ENCODE measurements at regions not wholly inside any gene's neighbourhood (a gene's known extent, or its start where the extent isn't known, plus 50 kb on each side); places are given as distances from the start of the nearest gene placed in this dataset.

DNA sequence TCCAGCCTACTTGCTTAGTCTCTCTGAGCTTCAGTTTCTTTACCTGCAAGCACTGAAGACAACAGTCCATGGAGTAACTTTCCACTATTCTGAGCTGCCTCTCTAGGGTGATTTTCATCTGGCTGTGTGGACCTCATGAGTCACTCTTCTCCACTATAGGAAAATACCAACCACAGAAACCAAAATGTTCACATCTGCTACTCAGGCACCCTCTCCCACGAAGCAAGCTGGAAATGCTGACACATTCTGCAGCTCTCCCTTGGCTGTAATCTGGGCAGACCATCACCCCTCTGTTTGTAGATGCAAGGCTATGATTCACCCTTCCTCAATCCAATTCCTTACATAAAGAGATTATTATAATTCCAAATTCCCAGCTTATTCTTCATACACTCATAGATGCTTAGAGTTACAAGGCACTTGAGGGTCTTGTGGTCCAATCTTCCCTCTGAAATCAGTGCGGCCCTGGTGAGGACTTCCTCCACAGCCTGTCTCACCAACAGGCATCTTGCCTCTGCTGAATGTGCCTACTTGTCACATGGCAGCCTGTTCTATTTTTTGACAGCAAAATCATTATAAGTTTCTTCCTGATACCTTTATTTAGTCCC, 97.0 kb upstream of the LNX1 start:
- no peak for DNase-seq (ENCODE audit: low spot score)

DNA sequence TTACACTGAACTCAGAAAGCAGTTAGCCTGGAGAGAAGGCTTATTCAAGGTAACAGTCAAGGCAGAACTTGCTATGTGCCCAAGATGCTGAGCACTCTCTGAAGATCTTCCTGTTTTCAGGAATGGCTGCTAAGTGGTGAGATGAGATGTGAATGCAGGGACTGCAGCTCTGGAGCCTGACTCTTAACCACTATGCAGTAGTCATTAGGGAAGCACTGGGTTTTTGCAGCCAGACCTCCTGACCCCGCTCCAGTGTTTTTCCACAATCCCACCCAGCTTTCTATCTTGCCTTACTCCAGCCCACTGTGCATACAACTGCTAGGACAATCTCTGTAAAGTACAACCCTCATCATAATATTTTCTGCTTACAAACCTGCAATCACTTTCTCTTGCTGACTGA, 95.2 kb upstream of the LNX1 start:
- no peak for DNase-seq (ENCODE audit: low spot score)

DNA sequence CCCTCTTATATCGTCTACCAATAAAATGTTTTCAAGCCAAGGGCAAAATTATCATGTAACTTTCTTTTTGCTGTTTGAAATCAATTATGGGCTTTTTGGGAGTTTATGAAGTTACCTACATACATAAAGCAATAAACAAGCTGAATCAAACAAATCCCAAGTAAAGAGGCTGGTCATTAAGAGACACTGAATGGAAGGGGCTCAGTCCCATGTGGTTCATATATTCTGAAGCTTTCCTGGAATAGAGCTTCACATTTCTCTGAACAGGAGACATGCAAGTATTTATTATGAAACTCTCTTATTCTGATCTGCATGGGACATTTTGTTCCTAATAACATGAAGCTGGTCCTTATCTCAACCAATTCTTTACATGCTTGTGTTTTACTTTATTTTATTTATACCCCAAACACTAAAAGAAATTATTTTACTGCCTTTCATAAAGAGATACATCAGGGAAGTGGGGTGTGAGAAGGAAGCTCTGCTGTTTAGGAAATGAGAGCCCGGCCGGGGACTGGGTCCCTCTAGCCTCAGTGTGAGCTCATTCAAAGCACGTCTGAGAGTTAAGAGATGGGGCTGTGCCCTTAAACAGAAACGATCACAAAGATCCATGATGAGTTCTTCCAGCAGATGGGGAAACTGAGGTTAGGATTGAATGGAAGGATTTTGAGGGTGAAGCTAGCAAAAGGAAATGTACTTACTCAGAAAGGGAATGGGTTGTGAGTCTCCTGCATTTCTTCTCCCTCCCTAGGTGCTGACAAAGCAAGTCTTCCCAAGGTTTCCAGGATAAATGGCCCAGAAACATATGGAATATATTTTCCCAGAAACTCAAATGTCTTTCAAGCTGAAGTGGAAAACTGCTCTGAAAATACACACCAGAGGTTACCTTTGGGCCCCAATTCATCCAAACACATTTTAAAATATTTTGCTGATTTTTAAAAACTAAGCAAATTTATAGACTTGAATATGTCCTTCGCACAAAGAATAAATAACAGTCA, 93.1 kb upstream of the LNX1 start:
- DNase-seq (ENCODE audit: low spot score) = no peak

DNA sequence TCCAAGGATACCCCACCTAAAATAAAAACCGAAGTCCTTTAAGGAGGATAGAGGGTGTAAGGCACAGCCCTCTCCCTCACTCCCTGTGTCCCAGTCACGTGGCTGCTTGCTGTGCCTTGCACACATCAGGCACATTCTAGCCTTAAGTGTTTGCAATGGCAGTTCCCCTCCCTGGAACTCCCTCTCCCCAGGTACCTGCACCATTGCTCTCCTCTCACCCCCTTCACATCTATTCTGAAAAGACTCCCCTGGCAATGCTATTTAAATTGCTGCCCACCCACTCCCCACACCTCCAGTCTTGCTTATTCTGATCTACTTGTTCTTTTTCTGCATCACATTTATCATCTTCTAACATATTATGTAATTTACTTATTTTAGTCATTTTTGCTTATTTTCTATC, 91.6 kb upstream of the LNX1 start:
- DNase-seq (ENCODE audit: low spot score) = no peak

DNA sequence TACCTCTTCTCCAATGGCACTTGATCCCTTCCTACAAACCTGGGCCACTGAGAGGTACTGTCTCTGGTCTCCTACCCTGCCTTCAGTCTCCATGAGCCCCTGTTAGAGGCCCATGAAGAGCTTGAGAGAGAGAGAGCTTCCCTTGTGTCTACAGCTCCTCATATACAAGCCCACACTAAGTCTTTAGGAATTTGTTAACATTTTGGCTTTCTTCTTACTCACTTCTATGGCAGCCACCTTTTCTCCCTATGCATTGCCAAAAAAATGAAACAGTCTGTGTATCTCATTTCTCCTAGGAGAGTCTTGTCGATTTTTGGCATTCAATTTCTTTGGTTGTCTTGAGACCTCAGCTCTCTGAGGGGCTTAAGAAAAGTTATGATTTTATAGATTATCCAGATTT, 90.9 kb upstream of the LNX1 start:
- DNase-seq (ENCODE audit: low spot score) = no peak

DNA sequence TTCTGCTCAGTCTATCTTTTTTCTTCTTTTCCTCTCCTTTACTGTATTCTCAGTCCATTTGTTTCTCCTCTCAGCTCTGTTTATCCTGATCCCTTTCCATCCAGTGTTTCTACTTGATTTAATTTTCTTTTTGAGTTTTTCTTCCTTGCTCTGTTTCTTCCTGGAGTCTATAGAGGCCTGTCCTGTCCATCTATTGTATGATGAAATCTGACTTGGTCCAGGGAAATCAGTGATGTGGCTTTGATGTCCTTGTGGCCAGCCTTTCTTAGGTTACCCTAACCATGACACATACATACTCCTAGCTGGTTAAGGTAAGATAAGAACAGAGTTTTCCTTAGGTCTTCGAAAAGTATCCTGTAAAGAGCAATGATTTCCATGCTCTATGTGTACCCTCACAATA, 89.3 kb upstream of the LNX1 start:
- DNase-seq (ENCODE audit: low spot score) = no peak

DNA sequence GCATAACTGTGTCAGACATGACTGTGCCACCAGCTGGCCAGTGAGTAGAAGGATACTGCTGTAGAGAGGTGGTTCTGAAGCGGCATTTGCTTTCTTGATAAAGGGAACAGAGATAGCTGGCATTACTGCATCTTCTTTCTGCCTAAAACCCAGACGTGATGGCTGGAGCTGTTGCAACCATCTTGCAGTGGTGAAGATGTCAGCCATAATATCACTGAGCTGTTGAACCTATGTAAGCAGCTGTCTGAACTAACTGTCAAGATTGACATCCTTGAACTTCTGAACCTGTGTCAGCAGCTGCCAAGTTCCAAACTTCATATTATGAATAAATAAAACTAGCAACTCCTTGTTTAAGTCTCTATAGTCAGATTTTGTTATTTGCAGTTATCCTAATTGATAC, 88.9 kb upstream of the LNX1 start:
- no peak for DNase-seq (ENCODE audit: low spot score)

DNA sequence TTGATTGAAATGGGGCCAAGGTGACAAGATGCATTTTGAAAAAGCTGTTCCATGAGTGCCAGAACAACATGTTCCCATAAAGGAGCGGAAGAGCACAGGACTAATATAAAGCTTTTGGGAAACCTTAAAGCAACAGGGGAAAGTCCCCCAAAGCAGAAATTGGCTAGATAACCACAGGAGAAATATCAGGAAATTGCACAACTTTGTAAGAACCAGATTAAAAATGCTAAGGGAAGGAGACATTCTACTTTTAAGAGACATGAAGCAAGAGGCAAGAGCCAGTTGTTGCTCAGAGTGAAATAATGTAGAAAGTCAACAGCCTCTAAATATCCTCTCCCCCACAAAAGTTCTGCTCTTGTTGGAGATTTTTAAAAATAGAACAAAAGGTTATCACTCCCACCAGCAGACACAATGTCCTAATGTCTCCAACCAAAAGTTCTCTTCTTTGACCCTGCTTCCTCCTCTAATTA, 85.2 kb upstream of the LNX1 start:
- DNase-seq (ENCODE audit: low spot score) = no peak

DNA sequence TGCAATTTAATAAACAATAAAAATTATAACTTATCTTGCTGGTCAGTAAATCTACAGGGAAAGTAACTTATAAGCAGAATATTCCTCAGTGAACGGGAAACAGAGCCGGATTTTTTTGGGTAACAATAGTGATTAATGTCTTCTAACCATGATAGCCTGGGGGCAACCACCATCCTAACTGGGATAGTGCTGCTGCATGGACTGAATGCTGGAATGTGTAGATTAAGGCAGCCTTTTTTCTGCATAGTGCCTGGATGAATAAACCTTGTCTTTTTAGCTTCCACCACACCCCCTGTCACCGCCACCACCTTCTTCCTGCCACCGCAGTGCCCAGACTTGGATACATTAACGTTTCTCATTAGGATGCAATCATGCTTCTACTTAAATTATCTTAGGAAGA, 83.6 kb upstream of the LNX1 start:
- DNase-seq (ENCODE audit: low spot score) = no peak

DNA sequence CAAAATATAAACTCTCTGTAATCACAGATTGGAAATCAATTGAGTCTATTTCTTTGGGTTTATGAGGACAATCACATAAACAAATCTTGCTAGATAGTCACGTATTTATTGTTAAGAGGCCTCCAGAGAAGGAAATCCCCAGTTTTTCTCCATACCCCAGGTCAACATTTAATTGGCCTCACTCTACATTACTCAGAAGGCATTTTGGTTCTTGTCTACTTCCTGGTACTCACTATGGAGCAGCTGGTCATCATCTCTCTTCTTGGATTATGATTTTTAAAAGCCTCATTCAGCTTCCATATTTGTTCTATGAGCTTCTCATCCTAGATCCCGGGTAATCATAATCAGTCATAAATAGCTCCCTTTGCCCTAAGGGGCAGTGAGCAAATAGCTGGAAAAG, 81.6 kb upstream of the LNX1 start:
- no peak for DNase-seq (ENCODE audit: low spot score)

DNA sequence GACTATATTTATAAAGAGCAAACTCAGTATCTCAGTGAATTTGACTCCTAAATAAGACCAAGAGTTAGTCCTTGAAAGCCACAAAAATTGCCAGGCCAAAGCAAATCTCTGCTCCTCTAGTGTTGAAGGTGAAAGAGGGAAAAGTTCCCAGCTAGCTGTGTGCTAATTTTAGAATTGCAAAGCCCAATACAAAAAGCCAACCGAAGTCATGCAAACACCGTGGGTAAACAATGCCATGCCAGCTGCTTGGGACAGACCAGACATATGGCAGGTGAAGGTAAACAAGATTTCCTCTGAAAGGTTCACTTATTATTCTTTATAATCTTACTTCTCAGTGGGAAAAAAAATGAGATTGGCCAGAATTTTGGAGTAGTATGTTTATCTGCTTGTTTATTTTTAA, 80.5 kb upstream of the LNX1 start:
- no peak for DNase-seq (ENCODE audit: low spot score)

DNA sequence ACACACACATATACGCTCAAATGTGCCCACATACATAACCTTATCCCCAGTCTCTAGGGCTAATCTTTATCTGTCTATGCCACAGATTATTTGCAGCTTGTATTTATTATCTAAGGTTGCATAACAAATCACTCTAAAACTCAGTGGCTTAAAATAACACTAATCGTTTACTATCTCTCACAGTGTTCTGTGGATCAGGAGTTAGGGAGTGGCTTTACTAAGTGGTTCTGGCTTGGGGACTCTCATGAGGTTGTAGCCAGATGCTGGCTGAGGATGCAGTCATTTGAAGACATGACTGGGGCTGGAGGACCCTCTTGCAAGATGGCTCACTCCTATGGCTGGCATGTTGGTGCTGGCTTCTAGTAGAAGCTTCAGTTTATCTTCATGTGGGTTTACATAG, 68.5 kb upstream of the LNX1 start:
- DNase-seq (ENCODE audit: low spot score) = no peak

DNA sequence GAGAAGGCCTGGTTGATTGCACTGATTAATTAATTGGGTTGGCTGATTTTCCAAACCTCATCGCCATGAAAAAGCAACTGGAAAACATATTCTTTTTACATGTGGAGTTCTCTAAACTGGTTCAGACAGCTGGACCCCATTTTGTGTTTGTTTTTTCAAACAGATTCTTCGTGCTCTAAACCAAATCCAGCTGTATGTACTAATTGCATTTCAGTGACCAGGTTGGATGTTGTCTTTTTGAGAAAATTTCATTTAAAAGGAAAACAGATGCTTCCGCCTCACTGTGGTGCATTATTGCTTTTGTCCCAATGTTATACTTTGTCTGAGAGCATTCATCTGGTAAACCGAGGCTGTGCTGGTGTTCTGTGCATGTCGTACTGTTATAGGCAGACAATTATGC, 67.8 kb upstream of the LNX1 start:
- DNase-seq (ENCODE audit: low spot score) = no peak

DNA sequence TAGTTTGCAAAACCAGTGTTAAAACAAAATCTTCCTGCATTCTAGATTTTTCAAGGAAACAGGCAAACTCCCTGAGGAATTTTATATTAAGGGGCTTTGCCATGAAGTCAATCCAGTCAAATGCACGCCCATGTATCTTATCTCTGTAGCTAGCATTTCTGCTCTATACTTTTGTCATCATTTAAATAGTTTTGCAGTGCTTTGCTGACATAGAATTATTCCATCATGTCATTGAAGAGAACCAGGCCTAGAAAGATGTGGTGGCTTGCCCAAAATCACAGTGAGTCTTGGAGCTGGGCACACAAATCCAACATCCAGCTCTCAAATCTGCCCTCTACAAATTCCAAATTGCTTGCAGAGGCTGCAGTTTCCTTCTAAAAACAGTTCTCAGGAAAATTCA, 66.7 kb upstream of the LNX1 start:
- DNase-seq (ENCODE audit: low spot score) = no peak

DNA sequence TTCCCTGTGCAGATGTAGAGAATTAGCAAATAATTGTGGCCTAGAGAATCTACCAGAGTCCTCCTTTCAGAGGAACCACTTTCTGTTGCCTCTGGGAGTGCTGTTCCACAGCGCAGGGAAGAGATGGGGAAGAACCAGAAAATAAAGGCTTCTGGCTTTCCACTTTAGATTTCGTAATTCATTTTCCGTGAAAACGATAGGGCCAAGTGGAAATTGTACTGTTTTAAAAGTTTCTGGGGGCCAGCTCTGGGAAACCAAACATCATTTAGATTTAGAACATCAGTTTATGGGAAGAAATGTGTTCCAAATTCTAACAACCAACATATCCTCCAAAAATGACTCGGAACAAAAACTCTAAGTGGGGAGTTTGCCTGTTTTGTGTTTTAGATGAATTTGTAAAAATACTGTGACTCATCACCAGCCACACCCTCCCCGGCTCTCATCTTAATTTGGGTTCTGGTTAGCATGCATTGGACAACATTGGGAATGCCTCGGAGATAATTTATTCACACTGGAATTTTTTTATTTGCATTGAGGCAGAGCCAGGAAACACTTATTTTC, 65.2 kb upstream of the LNX1 start:
- no peak for DNase-seq (ENCODE audit: low spot score)

DNA sequence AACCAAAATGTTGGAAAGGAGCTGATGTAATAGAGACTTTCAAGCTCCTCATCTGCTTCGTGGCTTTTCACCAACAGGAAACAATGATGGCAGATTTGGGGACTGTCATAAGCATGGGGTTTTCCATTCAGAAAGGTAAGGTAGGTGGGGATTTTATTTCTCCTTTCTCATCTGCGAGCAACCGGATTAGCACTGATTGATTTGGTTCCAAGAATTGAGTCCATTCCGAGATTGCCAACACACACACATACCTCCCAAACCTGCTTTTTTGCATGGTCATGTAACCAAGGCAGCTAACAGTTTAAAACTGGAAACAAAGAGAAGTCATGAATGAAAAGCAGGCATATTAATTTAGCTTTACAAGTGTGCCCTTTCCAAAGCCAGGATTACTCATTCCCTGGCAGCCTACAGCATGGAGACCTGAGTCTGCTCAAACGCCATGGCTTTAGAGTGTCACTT, 63.0 kb upstream of the LNX1 start:
- DNase-seq (ENCODE audit: low spot score) = no peak

DNA sequence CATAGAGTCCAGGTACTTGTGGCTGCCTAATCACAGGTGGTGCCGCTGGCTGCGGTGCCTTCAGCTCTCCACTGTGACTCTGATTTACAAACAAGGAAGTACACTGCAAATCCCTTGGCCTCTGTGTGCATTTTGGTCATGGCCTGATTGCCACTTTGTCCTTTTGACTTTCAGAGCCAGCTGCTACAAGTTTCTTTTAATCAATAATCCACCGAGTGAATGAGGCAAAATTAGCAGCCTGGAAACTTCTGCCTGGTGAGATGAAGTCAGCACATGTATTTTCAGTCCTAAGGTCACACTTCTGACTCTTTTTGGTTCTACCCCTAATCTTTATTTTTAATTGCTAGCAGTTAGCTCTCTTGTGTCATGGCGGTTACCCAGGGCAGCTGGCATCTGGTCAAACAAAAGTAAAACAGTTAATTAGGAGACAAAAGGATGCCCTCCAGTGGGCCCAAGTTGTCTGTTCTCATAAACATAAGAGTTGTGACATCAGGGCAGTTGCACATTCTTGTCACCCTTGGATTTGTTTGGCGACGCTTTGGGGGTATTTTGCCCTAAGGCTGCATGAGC, 62.3 kb upstream of the LNX1 start:
- no peak for DNase-seq (ENCODE audit: low spot score)

DNA sequence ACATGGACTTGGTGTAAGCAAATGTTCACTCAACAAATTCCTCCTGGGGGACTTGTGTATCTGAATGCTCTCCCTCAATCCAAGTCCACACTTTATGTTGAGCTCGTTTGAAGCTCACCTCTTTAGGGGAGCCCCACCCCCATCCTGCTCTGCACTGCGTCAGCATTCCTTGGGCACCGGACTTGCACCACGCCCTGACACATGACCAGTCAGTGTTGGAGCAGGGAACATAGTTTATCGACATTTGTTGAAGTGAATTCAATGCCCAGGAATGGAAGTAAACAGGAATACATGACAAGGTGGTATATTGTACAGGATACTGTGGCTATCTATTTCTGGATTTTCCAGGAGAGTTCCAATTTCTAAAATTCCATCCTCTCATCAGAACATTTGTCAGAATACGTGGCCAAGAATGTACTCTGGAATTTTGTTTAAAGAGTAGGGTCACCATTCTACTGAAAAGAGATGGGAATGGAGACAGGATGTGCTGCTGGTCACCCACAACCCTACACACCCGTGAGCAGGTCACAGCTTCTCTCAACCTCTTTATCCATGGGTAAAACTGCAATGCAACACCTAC, 60.0 kb upstream of the LNX1 start:
- no peak for DNase-seq (ENCODE audit: low spot score)

DNA sequence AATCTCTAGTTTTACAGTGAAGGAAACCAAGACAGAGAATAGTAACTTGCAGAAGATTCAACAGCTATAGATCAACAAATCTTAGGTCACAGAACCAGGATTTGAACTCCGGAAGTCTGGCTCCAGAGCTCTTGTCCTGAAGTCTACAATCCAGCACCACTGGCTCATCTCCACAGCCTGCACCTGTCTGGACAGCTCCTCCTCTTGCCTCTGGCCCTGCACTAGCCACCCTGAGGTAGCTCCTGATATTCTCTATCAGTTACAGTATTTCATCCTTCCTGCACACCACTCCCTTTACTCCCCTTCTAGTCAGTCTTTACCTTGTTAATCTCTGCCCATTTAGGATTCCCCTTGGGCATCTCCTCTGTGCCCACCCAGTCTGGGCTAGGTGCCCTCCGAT, 58.1 kb upstream of the LNX1 start:
- no peak for DNase-seq (ENCODE audit: low spot score)

DNA sequence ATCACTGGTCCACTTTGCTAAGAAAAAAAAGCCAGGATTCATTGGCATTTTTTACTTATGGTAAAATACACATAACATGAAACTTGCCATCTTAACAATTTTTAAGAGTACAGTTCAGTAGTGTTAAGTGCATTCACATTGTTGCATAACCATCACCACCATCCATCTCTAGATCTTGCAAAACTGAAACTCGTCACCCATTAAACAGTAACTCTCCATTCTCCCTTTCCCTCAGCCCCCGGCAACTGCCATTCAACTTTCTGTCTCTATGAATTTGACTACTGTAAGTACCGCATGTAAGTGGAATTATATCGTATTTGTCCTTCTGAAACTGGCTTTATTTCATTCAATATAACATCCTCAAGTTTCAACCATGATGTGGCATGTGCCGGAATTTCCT, 56.3 kb upstream of the LNX1 start:
- no peak for DNase-seq (ENCODE audit: low spot score)

DNA sequence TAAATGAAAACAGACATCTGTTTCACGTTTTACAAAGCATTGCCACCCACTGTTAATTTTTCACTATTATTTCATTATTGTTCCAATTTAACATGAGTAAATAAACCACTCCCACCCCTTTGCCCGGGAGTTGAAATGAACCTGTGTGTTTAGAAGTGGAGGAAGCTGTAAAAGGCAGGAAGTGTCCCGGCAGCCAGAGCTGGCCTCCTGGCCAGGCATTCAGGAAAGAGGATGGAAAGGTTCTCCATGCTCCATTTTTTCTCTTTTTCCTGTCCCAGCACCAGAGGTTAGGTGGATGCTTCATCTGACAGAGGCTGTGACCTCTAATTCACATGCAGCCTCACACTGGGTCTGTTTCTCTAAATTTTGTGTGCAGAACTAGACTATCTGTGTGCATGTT, 55.5 kb upstream of the LNX1 start:
- no peak for DNase-seq (ENCODE audit: low spot score)

DNA sequence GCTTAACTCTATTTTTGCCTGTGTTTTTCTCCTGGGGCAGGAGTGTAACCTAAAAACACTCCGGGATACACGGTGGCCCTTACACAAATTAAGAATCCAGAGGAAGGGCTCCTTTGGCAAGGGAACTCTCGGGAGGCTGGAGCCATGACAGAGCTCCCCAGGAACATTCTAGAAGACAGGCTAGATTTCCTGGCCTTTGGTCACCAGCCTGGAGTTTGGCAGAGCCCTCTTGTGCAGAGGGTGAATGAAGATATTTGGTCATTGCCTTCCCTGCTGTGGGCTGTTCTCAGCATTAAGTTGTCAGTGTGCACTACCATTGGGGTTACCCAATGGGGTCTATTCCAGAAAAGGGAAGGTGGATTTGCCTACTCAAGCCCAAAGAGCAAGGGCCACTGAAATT, 53.8 kb upstream of the LNX1 start:
- no peak for DNase-seq (ENCODE audit: low spot score)

DNA sequence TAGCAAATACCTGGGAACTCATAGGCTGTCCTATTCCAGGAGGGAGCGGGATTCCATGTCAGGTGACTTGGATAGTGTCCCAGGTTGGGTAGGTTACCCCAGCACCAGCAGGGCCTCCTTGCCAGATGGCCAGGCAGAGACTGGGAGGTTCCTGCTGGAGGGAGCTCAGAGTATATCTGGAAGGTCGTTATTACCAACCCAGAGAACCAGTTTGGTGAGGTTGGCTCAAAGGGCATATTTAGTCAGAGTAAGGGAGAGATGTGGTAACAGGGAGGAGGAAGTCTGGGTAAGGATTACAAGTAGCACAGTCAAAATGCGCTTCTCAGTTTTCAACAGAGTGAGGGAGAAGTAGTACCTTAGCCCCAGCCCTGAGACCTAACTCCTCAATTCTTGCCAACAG, 53.3 kb upstream of the LNX1 start:
- no peak for DNase-seq (ENCODE audit: low spot score)
